NOMO-1 treated with DMSO at 0.1 percent for 48 hours (cell line): ENCODE measurements at regions not wholly inside any gene's neighbourhood (a gene's known extent, or its start where the extent isn't known, plus 50 kb on each side); places are given as distances from the start of the nearest gene placed in this dataset.

Experiments
- DNase-seq: peaks from one replicate; lab custom pipeline; 2025; ENCODE audit not compliant: unreplicated experiment; lab: John Stamatoyannopoulos, UW

- DNase-seq = no peak
Observed at GRCh38 chr20:10919396-10920140, 245.8 kb upstream of the JAG1 start.

GRCh38 chr20:10920396-10920795 is 246.6 kb upstream of the JAG1 start:
- DNase-seq = no peak

DNA sequence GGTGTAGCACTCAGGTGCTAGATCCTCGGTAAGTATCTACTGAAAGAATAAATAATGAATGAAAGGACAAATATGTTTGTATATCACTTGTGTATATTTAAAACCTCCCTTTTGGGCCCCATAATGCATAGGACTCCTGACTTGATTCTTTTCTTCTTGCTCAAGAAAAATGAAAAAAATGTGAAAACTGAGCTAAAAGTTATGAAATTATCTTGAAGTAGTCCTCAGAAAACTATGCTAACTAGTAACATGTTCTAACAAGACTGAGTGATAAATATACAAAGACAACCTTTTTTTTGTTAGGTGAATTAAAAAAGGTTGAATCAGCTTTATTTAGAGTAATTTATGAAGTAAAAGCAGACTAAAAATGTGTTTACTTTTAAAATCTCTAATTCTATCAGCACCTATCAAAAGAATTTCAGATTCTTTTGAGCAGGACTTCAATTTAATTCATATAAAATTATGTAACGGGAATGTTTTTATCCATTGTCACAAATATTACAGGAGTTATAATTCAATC is 247.8 kb upstream of the JAG1 start:
- DNase-seq = no peak

DNA sequence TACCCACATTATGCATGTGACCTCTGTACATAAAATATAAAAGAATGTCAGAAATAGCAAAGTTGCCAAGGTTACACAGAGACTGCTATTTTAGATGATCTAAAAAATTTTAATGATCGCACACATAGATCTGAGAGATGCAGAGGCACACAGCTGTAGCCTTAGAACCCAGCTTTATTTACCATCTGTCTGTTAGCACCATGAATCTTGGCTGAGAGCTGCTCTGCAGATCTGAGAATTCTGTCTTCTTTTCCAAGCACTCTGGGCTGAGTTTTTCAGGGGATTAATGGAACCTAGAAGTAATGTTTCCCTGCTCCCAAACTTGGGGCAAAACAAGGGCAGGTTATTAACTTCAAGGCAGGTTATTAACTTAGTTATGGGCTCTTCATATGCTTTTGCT is 248.7 kb upstream of the JAG1 start:
- DNase-seq = no peak

GRCh38 chr20:10922941-10923340 is 249.1 kb upstream of the JAG1 start:
- DNase-seq = no peak

DNA sequence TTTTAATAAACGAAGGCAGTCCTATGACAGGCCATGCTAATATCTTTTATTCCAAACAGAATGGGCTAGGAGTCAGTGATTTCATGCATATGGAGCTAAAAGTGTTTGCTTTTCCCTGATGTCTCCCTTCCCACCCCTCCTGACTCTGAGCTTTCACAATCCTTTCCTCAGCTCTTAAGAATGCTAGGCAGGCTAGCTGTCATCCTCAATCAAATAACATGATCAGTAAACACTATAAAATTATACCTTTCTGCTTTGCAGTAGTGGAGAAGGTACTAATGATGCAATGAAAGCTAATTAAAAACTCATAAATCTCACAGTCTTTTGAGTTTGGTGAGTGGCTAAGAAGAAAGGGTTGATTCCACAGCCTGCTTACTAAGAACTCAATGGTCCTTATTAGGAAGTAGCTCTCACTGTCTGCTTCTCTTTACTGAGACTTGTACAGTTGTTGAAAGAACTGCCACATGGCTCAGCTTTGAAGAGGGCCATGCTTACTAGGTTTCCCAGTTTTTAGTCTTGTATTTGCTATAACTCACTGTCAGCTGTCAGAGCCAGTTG is 250.9 kb upstream of the JAG1 start:
- no peak for DNase-seq

DNA sequence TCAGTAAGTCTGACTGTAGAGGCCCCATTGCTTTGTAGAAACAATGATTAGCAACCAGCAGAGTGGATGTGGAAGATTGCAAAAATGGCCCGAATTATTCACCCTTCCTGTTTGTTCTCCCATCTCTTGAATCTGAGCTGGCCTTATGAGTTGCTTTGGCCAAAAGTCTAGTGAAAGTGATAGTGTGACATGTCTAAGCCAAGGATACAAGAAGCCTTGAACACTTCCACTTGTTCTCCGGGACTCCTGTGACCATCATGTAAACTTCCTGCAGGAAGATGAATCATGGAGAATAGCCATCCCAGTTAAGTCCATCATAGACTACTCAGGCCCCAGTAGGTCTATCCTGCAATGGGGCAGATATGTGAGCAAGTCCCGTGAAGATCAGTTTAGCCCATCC is 252.0 kb upstream of the JAG1 start:
- DNase-seq = no peak

DNA sequence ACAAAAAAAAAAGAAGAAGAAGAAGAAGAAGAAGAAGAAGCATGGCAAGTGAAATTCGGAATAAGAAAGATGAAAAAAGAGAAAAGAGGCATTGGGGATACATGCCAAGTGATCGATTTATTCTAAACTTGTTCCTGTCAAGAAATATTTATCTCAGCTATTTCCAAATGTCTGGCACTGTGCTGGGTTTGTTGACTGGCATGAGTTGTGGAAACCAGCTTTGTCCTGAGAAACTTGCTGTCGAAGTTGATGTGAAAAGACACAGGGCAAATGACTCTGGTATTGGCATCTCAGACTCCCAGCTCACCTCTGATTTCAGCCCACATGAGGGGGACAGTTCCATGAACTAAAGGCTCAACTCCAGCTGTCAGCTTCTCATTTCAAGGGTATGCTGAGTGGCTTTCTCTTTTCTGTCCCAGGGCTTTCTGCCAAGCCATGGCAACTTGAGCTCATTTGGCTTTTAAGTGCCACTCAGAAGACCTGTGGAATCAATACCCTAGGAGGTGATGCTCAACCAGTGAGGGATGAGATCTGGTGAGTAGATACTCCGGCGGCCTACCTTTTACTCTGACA is 253.3 kb upstream of the JAG1 start:
- no peak for DNase-seq

GRCh38 chr20:10927936-10928840 is 254.4 kb upstream of the JAG1 start:
- no peak for DNase-seq

DNA sequence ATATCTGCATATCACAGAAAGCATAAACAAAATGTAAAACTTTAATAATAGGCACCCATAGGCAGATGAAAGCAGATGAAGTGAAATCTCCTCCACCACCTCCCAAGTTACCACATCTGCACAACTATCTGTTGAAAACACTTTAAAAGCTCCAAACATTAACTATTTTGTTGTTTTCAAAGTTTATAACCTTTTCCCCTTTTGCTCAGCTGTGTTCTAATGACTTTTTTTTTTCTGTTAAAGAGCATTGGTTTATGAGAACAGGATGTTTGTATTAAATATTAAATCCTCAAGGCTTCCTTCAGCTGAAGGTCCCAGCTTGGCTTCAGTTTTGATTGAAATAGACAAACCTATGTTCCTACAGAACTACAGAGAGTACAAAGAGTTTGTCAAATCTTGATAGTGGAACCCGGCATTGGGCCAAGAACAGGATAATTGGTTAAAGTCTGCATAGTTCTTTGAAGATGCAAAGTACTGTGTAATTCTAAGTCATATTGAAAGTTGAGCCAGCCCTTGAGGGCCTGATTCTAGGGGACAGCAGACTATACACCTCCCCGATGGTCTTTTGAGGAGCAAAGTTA is 255.1 kb upstream of the JAG1 start:
- no peak for DNase-seq

DNA sequence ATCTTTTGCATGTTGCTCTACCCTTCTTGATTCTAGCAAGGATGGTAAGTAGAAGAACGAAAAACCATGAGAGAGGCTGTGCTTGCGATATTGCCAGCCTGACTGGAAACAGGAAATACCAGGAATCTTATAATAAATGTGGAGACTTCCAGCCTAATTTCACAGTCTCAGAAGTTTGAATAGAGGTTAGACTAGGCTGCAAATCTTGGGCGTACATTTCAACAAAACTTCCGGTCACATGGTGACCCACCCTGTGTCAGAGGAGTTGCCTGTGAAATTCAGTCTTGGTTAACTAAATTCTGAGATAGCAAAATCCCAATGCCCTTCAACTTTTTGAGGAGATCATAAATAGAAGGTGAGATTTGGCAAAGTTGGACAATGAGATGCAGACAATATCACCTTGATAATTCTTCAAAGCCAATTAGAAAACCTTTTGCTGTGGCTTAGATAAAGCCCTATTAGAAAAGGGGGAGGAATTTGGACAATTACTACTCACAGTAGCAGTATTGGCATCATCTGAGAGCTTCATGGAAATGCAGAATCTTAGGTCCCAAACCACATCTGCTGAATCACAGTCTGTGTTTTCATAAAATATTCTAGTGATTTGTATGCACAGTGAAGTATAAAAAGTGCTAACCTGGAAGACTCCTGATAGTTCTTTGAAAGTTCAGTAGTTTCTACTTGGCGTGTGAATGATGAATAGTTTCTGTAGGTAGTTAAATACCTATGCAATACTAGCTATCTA is 262.0 kb upstream of the JAG1 start:
- DNase-seq = no peak

DNA sequence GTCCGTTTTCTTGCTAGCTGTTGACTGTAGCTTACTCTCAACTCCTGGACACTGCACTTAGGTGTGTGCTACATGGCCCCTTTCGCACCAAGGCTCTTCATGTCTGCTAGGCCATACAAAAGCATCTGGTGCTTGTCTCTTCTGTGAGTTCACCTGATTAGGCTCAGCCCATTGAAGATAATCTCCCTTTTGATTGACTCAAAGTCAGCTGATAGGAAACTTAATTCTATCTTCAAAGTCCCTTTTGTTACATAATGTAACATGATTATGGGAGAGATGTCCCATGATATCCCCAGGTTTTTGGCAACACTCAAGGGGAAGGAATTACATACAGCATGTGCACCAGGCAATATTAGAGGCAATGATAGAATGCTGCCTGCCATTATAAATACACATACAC is 263.0 kb upstream of the JAG1 start:
- DNase-seq = no peak

- no peak for DNase-seq
Observed at GRCh38 chr20:10939331-10939941, 265.6 kb upstream of the JAG1 start.

GRCh38 chr20:10940941-10941340 is 267.1 kb upstream of the JAG1 start:
- no peak for DNase-seq

GRCh38 chr20:10943686-10944265 is 270.0 kb upstream of the JAG1 start:
- DNase-seq = no peak

GRCh38 chr20:10946124-10946880 is 272.5 kb upstream of the JAG1 start:
- DNase-seq = no peak

DNA sequence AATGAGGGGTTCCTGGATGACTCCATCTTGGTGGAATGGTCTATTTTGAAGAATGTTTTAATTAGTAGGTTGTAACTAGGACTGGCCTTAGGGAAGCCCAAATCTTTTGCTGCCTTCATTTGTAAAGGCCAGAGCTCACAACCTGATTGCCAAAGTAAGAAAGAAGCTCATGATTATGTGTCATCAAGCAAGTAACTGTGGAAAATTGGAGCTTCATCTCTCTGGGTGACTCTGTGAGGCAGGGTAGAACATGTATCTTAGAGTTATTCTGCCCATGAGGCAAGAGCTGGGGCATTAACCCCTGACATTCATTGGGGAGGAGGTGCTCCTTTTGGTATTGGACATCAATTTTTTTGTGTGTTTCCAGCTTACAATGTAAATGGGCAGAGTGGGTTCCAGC is 273.9 kb upstream of the JAG1 start:
- no peak for DNase-seq

- no peak for DNase-seq
Observed at GRCh38 chr20:10949930-10950783, 276.4 kb upstream of the JAG1 start.
